VCaP (cell line): ENCODE measurements at regions not wholly inside any gene's neighbourhood (a gene's known extent, or its start where the extent isn't known, plus 50 kb on each side); places are given as distances from the start of the nearest gene placed in this dataset.

ENCODE experiments used
- H3K27ac ChIP-seq: fragments of 450-650 bp; 2 replicates; pipeline ENCODE4 v1.5.1; 2017
- TF ChIP-seq, protein P1 (sequence below): fragments of 450-650 bp; conservative IDR thresholded peaks from 2 replicates; pipeline ENCODE4 v1.5.1; 2017; ENCODE audit warnings: mild to moderate bottlenecking, moderate library complexity

DNA sequence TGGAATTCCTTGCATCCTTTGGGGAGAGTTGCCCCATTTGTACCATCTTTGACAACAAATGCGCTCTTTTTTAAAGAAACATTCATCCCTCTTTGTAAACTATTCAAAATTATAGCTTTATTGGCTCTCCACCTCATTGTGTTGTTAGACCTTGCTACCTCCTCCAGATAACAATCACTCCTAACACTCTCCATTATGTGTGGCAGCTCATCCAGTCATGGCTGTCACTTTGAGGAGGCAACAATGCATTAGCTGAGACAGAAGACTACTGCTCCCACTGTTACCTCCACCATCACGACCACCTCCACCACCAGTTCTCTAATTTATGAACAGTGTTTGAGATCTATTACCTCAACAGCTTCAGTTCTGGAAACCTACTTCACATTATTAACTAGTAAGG lies 339.1 kb downstream of the FRK start:
- H3K27ac ChIP-seq, result no peak overlapping the region
- TF ChIP-seq, protein P1, sequence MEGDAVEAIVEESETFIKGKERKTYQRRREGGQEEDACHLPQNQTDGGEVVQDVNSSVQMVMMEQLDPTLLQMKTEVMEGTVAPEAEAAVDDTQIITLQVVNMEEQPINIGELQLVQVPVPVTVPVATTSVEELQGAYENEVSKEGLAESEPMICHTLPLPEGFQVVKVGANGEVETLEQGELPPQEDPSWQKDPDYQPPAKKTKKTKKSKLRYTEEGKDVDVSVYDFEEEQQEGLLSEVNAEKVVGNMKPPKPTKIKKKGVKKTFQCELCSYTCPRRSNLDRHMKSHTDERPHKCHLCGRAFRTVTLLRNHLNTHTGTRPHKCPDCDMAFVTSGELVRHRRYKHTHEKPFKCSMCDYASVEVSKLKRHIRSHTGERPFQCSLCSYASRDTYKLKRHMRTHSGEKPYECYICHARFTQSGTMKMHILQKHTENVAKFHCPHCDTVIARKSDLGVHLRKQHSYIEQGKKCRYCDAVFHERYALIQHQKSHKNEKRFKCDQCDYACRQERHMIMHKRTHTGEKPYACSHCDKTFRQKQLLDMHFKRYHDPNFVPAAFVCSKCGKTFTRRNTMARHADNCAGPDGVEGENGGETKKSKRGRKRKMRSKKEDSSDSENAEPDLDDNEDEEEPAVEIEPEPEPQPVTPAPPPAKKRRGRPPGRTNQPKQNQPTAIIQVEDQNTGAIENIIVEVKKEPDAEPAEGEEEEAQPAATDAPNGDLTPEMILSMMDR, result no peak

DNA sequence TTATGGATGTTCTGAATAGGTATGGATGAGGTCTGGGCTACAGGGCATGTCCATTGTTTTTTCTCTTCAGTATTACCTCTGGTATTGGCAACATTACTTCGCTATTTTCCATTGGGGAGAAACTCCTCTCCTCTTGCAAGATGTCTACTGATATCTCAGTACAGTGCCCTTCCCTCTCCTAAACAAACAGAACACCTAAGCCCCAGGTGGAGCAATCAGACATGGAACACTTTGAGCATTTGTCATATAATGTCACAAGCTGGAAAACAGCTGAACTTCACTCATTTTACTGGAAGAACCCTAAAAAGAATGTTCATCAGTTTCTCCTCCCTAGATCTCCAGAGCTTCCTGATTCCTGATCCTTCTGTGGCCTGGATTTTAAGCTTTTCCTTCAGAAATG lies 339.8 kb downstream of the FRK start:
- H3K27ac ChIP-seq, result no peak overlapping the region
- TF ChIP-seq, protein P1, result no peak

DNA sequence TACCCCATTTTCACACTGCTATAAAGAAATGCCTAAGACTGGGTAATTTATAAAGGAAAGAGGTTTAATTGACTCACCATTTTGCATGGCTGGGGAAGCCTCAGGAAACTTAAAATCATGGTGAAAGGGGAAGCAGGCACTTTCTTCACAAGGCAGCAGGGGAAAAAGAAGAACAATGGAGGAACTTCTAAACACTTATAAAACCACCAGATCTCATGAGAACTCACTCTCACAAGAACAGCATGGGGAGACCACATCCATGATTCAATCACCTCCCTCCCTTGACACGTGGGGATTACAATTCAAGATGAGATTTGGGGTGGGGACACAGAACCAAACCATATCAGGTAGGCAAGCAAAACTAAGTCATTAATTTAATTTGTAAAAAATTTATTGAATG lies 343.2 kb downstream of the FRK start:
- H3K27ac ChIP-seq, result no peak overlapping the region

DNA sequence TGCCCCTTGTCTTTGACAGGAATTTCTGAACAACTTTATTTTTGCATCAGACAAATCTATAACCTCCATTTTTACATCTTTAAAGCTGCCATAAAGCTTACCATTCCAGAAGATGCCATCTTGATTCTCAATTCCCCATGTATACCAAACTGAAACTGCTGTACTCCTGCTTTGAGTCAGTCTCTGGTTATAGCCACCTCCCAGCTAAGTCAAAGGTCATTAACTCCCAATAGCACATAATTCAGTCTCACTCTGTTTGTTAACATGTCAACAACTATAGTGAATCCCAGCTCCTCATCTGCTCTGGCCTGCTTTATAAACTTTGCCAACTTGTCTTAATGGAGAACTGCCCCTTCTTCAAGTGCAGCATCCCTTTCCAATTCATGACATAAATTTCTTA lies 343.6 kb downstream of the FRK start:
- TF ChIP-seq, protein P1, result no peak
- H3K27ac ChIP-seq, result no peak overlapping the region

More for the DNA sequence above, 343.2 kb downstream of the FRK start:
- TF ChIP-seq, protein P1, result no peak

DNA sequence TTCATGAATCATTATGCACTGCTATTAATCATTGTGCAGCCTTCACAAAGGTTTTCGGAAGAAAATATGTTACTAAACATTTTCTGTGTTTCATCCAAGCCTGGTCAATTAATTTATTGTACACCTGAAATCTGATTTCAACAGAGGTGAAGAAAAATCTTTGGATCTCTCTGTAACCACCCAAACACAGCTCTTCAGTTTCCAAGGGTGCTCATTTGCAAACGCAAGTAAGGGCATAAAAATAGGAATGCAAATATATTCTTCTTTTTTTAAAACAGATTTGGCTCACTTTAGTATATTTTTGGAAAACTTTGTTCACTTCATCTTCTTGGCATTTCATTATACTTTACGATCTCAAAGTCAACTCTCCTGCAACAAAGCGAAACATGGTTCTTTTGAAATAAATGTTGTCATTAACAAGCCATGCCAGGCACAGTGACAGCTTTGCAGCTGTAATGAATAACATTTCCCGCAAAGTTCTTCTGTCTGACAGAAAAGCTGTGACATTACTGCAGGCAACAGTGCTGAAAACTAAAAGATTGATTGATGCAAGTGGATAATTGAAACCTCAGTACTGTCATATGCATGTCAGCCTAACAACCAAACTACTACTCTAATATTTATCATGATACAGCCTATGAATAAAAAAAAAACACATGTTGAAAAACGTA lies 348.3 kb downstream of the FRK start:
- TF ChIP-seq, protein P1, result no peak
- no peak overlapping the region for H3K27ac ChIP-seq

DNA sequence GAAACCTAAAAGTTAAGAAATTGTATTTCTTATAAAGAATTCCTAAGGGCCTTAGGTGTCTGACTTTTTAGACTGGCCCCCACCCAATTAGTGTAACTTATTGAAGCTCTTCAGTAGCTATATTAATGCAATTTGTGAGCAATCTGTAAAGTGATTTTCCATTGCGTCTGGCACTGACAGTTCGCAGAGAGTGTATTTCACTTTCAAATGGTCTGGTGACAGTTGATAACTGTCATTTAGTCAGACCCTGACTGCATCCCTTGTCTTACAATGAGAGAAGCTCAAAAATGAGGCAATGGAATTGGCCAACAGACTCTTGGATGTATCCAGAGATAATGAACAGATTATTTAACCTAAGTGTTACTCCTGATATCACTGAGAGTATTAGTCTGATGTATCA lies 351.8 kb downstream of the FRK start:
- no peak overlapping the region for H3K27ac ChIP-seq
- TF ChIP-seq, protein P1, result no peak

DNA sequence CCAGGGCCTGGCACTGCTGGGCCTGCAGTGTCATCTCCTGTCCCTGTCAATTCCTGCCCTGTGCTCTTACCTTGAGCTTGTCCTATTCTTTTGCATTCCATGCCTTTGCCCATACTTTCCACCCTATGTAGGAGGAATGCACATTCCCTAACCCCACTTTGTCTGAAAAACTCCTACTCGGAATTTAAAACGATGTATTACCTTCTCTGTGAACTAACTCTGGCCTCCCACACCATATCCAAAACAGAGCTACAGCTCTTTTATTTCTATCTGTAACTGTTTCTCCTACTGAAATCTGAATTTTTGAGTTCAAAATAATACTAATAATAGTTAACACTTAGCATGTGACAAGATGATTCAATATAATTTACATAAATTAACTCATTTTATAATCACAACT lies 353.7 kb downstream of the FRK start:
- peak overlapping the region; percentile 49 for H3K27ac ChIP-seq
- TF ChIP-seq, protein P1, result no peak
